A673 (cell line): ENCODE measurements at regions not wholly inside any gene's neighbourhood (a gene's known extent, or its start where the extent isn't known, plus 50 kb on each side); places are given as distances from the start of the nearest gene placed in this dataset.

ENCODE experiments used
- BruUV-seq: library from RNA; stranded (reverse); fragments of 400-500 nt; replicated peaks from 2 replicates; lab custom pipeline; 2021; lab: Mats Ljungman, UMichigan
- CTCF ChIA-PET: fragments of 300-600 bp; sonication (Branson Sonifier 250); formaldehyde crosslinking; loops from one replicate; lab custom pipeline; 2022; ENCODE audit warnings: antibody characterized with exemption; lab: Charles Lee
- POLR2A ChIA-PET: fragments of 300-600 bp; sonication (Branson Sonifier 250); formaldehyde crosslinking; loops from one replicate; lab custom pipeline; 2022; ENCODE audit warnings: antibody characterized with exemption; ENCODE audit not compliant: low non-redundant PET; lab: Charles Lee
- DNase-seq: peaks from one replicate; pipeline ENCODE4 v3.0.0-alpha.2; 2015; ENCODE audit warnings: low spot score
- H3K27ac ChIP-seq: fragments of 200-600 bp; sonication (generic); 2 replicates; pipeline ENCODE4 v1.5.1; 2016; ENCODE audit warnings: mixed run types, low read depth, mild to moderate bottlenecking, mixed read lengths, antibody characterized with exemption, low read length; ENCODE audit not compliant: poor library complexity, severe bottlenecking
- H3K27me3 ChIP-seq: fragments of 200-600 bp; sonication (generic); replicated peaks from 2 replicates; pipeline ENCODE4 v1.6.1; 2017; ENCODE audit warnings: mixed run types, low read depth, mild to moderate bottlenecking, mixed read lengths, antibody characterized with exemption, low read length; ENCODE audit not compliant: insufficient read depth, poor library complexity
- H3K36me3 ChIP-seq: fragments of 200-600 bp; sonication (generic); 2 replicates; pipeline ENCODE4 v1.6.1; 2016; ENCODE audit warnings: mixed run types, mild to moderate bottlenecking, mixed read lengths, antibody characterized with exemption, low read length; ENCODE audit not compliant: insufficient read depth, poor library complexity, severe bottlenecking
- H3K4me1 ChIP-seq: fragments of 200-600 bp; sonication (generic); 2 replicates; pipeline ENCODE4 v1.6.1; 2017; ENCODE audit warnings: mixed run types, mild to moderate bottlenecking, mixed read lengths, antibody characterized with exemption, low read length; ENCODE audit not compliant: insufficient read depth, poor library complexity, severe bottlenecking
- H3K4me3 ChIP-seq: fragments of 200-600 bp; sonication (generic); 2 replicates; pipeline ENCODE4 v1.5.1; 2016; ENCODE audit warnings: low read depth, mixed run types, mild to moderate bottlenecking, mixed read lengths, low read length; ENCODE audit not compliant: poor library complexity, severe bottlenecking
- H3K9me3 ChIP-seq: fragments of 200-600 bp; sonication (generic); 2 replicates; pipeline ENCODE4 v1.6.1; 2016; ENCODE audit warnings: mixed run types, low read depth, mild to moderate bottlenecking, mixed read lengths, antibody characterized with exemption, low read length; ENCODE audit not compliant: poor library complexity, severe bottlenecking
- EZH2 ChIP-seq: fragments of 200-600 bp; sonication (generic); IDR thresholded peaks from 2 replicates; pipeline ENCODE4 v1.6.1; 2017; ENCODE audit warnings: borderline replicate concordance, low read depth, mild to moderate bottlenecking, mixed read lengths, antibody characterized with exemption, low read length; ENCODE audit not compliant: poor library complexity, severe bottlenecking
- intact Hi-C: fragments of 100-400 bp; cut with micrococcal nuclease; formaldehyde crosslinking; loops from one replicate; pipeline ENCODE4 v1.10.0; 2022; ENCODE audit not compliant: unreplicated experiment
- TF ChIP-seq, protein P1 (sequence below): fragments of 300-800, 200-600 bp; sonication (generic); conservative IDR thresholded peaks from 2 replicates; pipeline ENCODE4 v1.5.1; 2017; ENCODE audit warnings: low read depth, mild to moderate bottlenecking, antibody characterized with exemption, low read length, moderate library complexity, mixed read lengths

DNA sequence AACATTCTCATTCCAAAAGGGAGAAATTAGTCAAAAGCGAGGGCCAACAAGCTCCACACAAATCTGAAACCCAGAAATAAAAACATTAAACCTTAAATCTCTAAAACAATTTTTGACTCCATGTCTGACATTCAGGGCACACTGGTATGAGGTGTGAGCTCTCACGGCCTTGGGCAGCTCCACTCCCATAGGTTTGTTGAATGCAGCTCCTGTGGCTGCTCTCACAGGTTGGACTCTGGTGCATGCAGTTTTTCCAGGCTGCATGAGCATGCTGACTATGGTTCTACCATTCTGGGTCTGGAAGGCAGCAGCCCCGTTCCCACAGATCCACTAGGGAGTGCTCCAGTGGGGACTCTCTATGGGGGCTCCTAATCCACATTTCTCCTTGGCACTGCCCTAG is 887.1 kb upstream of the GHITM start:
- H3K27ac ChIP-seq, result no peak overlapping the region
- H3K9me3 ChIP-seq, result peaks cover 23% of the 10 kb centered on the region
- ChIA-PET POLR2A (no interaction called here), CTCF (no interaction called here)
- intact Hi-C loops, result no loop called here
- DNase-seq, result no peak
- no peaks in the 10 kb centered on the region for H3K4me1 ChIP-seq
- no TSS peak for BruUV-seq
- H3K27me3 ChIP-seq, result no peaks in the 10 kb centered on the region
- no peak for TF ChIP-seq EZH2
- TF ChIP-seq, protein P1, sequence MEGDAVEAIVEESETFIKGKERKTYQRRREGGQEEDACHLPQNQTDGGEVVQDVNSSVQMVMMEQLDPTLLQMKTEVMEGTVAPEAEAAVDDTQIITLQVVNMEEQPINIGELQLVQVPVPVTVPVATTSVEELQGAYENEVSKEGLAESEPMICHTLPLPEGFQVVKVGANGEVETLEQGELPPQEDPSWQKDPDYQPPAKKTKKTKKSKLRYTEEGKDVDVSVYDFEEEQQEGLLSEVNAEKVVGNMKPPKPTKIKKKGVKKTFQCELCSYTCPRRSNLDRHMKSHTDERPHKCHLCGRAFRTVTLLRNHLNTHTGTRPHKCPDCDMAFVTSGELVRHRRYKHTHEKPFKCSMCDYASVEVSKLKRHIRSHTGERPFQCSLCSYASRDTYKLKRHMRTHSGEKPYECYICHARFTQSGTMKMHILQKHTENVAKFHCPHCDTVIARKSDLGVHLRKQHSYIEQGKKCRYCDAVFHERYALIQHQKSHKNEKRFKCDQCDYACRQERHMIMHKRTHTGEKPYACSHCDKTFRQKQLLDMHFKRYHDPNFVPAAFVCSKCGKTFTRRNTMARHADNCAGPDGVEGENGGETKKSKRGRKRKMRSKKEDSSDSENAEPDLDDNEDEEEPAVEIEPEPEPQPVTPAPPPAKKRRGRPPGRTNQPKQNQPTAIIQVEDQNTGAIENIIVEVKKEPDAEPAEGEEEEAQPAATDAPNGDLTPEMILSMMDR, result no peak
- no peaks in the 10 kb centered on the region for H3K36me3 ChIP-seq
- no peak overlapping the region for H3K4me3 ChIP-seq

DNA sequence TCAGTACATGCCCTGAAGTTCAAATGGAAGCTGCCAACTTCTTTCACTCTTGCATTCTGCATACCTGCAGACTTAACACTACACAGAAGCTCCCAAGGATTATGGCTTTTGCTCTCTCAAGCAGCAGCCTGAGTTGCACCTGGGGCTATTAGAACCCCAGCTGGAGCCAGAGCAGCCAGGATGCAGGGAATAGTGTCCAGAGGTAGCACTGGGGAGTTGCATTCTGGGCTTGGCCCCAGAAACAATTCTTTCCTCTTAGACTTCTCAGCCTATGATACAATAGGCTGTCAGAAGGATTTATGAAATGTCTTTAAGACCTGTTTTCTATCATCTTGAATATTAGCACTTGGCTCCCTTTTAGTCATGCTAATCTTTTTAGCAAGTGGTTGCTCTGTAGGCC is 886.7 kb upstream of the GHITM start:
- POLR2A ChIA-PET, result no interaction called here
- CTCF ChIA-PET, result no interaction called here
- no peaks in the 10 kb centered on the region for H3K36me3 ChIP-seq
- intact Hi-C loops, result no loop called here
- no peak for TF ChIP-seq EZH2
- TF ChIP-seq, protein P1, result no peak
- peaks cover 23% of the 10 kb centered on the region for H3K9me3 ChIP-seq
- no peaks in the 10 kb centered on the region for H3K27me3 ChIP-seq
- no TSS peak for BruUV-seq
- DNase-seq, result no peak
- H3K4me1 ChIP-seq, result no peaks in the 10 kb centered on the region
- H3K4me3 ChIP-seq, result no peak overlapping the region
- H3K27ac ChIP-seq, result no peak overlapping the region

DNA sequence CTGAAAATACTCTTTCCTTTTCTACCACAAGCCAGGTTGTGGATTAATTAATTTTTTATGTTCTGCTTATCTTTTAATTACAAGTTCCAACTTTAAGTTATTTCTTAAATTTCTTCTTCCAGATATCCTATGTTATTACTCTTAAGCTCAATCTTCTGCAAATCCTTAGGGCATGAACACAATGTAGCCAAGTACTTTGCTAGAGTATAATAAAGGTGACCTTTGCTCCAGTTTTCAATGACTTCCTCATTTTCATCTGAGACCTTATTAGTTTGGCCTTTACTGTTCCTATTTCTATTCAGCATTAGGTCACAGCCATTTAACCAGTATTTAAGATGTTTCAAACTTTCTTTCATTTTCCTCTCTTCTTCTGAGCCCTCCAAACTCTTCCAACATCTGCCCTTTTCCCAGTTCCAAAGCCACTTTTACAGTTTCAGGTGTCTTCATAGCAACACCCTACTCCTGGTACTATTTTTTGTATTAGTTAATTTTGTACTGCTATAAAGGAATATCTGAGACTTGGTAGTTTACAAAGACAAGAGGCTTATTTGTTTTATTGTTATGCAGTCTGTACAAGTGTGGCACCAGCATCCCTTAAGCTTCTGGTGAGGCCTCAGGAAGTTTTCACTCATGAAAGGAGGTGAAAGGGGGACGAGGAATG is 886.2 kb upstream of the GHITM start:
- POLR2A ChIA-PET, result no interaction called here
- no peak overlapping the region for H3K27ac ChIP-seq
- BruUV-seq, result no TSS peak
- H3K27me3 ChIP-seq, result no peaks in the 10 kb centered on the region
- no peaks in the 10 kb centered on the region for H3K4me1 ChIP-seq
- H3K4me3 ChIP-seq, result no peak overlapping the region
- intact Hi-C loops, result no loop called here
- DNase-seq, result no peak
- CTCF ChIA-PET, result no interaction called here
- TF ChIP-seq EZH2, result no peak
- TF ChIP-seq, protein P1, result no peak
- H3K9me3 ChIP-seq, result peaks cover 20% of the 10 kb centered on the region
- no peaks in the 10 kb centered on the region for H3K36me3 ChIP-seq
